ENCODE measurements at regions not wholly inside any gene's neighbourhood (a gene's known extent, or its start where the extent isn't known, plus 50 kb on each side); places are given as distances from the start of the nearest gene placed in this dataset.

DNA sequence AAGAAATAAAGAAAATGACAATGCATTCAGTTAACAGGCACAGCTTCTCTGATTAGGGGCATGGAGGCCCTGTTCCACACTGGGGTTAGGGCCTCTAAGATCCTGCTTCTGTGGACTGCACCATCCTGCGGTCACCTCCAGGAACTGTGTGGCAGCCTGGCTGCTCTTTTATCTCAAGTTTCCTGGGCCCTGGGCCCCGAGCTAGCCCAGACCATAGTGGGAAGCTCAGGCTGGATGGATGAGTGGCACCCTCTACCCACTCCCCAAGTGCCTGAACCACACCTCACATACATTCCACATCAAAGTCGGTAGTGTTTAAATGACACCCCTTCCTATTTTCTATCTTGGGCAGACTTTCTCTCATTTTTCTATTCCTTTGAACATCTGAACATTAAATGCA lies 461.5 kb upstream of the MKI67 start:
- TF ChIP-seq, protein P1, sequence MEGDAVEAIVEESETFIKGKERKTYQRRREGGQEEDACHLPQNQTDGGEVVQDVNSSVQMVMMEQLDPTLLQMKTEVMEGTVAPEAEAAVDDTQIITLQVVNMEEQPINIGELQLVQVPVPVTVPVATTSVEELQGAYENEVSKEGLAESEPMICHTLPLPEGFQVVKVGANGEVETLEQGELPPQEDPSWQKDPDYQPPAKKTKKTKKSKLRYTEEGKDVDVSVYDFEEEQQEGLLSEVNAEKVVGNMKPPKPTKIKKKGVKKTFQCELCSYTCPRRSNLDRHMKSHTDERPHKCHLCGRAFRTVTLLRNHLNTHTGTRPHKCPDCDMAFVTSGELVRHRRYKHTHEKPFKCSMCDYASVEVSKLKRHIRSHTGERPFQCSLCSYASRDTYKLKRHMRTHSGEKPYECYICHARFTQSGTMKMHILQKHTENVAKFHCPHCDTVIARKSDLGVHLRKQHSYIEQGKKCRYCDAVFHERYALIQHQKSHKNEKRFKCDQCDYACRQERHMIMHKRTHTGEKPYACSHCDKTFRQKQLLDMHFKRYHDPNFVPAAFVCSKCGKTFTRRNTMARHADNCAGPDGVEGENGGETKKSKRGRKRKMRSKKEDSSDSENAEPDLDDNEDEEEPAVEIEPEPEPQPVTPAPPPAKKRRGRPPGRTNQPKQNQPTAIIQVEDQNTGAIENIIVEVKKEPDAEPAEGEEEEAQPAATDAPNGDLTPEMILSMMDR (IDR thresholded peaks at IDR 0.05; ENCODE audit: low read length): no peak
- no peak for TF ChIP-seq EZH2 (IDR thresholded peaks at IDR 0.05; ENCODE audit: borderline replicate concordance, low read length)
